ENCODE measurements at regions not wholly inside any gene's neighbourhood (a gene's known extent, or its start where the extent isn't known, plus 50 kb on each side); places are given as distances from the start of the nearest gene placed in this dataset.
"Not testable (repeated sequence)": the region's sequence is repeated elsewhere in the genome, so short reads cannot be mapped to it uniquely, and the experiment has no call there.

DNA sequence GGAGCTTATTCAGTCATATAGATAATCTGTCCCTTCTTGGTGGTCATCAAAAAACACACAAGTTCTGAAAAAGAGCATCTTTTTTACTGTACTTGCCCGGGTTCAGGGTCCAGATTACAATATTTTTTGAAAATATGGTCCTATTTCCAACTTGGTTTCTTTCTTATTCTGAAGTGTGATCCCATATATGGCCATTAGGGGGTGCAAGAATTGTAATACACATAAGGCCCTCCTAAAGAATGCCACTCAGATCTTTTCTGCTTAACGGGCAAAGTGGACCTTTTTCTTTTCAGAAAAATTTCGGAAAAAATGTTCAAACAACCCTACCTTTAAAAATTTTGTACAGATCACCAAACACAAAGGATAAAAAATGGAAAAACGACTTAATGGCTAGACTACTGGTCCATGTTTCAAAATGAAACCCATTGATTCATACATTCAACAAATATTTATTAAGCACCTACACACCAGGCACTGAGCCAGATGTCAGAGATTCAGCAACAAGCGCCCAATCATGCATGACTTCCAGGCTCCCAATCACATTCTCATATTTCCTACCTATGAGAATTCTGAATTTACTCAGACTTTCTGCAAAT, 102.0 kb upstream of the MYRIP start:
- H3K36me3 ChIP-seq, result no peaks in the 10 kb centered on the region
- TF ChIP-seq POLR2AphosphoS5 (IDR thresholded peaks at IDR 0.05; ENCODE audit: insufficient read depth in 1 of 2, low read depth in 1 of 2) (no peak), POLR2A (IDR thresholded peaks at IDR 0.05) (no peak)
- TF ChIP-seq, protein P1, sequence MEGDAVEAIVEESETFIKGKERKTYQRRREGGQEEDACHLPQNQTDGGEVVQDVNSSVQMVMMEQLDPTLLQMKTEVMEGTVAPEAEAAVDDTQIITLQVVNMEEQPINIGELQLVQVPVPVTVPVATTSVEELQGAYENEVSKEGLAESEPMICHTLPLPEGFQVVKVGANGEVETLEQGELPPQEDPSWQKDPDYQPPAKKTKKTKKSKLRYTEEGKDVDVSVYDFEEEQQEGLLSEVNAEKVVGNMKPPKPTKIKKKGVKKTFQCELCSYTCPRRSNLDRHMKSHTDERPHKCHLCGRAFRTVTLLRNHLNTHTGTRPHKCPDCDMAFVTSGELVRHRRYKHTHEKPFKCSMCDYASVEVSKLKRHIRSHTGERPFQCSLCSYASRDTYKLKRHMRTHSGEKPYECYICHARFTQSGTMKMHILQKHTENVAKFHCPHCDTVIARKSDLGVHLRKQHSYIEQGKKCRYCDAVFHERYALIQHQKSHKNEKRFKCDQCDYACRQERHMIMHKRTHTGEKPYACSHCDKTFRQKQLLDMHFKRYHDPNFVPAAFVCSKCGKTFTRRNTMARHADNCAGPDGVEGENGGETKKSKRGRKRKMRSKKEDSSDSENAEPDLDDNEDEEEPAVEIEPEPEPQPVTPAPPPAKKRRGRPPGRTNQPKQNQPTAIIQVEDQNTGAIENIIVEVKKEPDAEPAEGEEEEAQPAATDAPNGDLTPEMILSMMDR (IDR thresholded peaks at IDR 0.05), result peak; percentile 4 to 45 (median 17)
- H3K4me3 ChIP-seq, result no peak overlapping the region
- no peaks in the 10 kb centered on the region for H3K4me1 ChIP-seq
- no peak overlapping the region for H3K27ac ChIP-seq
- intact Hi-C loops (cut with DNase I), result loop anchor here (5.0 kb wide), 1 partner anchor 470 kb away; no protein-coding TSS in a partner anchor
- no peaks in the 10 kb centered on the region for H3K27me3 ChIP-seq
- H3K9me3 ChIP-seq, result no peaks in the 10 kb centered on the region
- no peak for DNase-seq (ENCODE audit: extremely low spot score in 2 of 2)

DNA sequence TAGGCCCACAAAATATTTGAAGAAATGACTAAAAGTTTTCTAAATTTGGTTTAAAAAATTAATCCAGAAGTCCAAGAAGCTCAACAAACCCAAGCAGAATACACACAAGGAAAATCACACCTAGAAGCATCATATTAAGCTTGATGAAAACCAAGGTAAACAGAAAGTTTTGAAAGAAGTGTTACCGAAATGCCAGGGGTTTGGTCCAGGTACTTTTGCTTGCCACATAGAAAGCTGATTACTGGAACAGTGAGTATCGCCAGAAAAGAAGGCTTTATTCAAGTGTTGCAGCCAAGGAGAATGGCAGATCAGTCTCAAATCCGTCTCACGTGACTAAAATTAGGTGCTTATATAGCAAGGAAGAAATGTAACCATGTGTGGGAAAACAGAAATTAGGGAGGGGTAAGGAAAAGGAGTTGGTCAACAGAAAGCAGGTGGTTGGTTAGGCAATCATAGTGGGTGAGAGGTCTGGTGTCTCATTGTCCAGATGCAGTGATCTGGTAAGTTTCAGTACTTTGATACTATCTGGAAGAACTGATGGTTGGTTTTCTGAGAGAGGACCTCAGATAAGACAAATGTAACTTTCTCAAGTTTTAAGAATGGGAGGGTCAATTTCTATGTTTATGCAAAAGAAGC, 96.9 kb upstream of the MYRIP start:
- Histone ChIP-seq H3K4me1 (no peaks in the 10 kb centered on the region), H3K9me3 (no peaks in the 10 kb centered on the region), H3K36me3 (no peaks in the 10 kb centered on the region), H3K27ac (no peak overlapping the region), H3K4me3 (no peak overlapping the region), H3K27me3 (no peaks in the 10 kb centered on the region)
- intact Hi-C loops (cut with DNase I), result no loop called here
- no peak for DNase-seq (ENCODE audit: extremely low spot score in 2 of 2)
- TF ChIP-seq POLR2A (IDR thresholded peaks at IDR 0.05) (no peak), POLR2AphosphoS5 (IDR thresholded peaks at IDR 0.05; ENCODE audit: insufficient read depth in 1 of 2, low read depth in 1 of 2) (no peak)
- TF ChIP-seq, protein P1 (IDR thresholded peaks at IDR 0.05), result no peak

DNA sequence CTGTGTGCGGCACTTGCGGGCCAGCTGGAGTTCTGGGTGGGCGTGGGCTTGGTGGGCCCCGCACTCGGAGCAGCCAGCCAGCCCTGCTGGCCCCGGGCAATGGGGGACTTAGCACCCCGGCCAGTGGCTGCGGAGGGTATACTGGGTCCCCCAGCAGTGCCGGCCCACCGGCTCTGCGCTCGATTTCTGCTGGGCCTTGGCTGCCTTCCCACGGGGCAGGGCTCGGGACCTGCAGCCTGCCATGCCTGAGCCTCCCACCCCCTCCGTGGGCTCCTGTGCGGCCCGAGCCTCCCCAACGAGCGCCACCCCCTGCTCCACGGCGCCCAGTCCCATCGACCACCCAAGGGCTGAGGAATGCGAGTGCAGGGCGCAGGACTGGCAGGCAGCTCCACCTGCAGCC, 96.1 kb upstream of the MYRIP start:
- H3K27me3 ChIP-seq; DNase-seq (ENCODE audit: extremely low spot score in 2 of 2); H3K4me1 ChIP-seq; intact Hi-C loops (cut with DNase I); H3K27ac ChIP-seq; H3K4me3 ChIP-seq; H3K36me3 ChIP-seq; H3K9me3 ChIP-seq: not testable (repeated sequence)

DNA sequence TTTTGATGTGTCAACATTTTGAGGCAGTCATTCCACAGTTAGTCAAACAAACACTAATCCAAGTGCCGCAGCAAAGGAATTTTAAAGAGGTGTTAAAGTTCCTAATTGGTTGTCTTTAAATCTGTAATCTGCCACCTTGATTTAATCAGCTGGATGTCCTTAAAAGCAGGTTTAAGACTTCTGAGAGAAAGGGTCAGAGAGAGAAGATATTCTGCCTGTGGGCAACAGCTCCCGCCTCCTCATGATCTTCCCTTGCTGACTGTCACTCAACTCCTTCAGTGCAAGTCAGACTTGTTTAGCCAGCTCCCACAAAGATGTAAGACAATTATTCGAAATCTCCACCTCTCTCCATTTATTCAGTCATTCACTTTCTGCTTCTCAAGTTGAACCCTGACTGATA, 92.6 kb upstream of the MYRIP start:
- no peaks in the 10 kb centered on the region for H3K9me3 ChIP-seq
- H3K27me3 ChIP-seq, result no peaks in the 10 kb centered on the region
- no peaks in the 10 kb centered on the region for H3K4me1 ChIP-seq
- intact Hi-C loops (cut with DNase I), result no loop called here
- no peaks in the 10 kb centered on the region for H3K36me3 ChIP-seq
- no peak overlapping the region for H3K4me3 ChIP-seq
- TF ChIP-seq POLR2A (IDR thresholded peaks at IDR 0.05), result no peak
- TF ChIP-seq, protein P1 (IDR thresholded peaks at IDR 0.05), result no peak
- TF ChIP-seq POLR2AphosphoS5 (IDR thresholded peaks at IDR 0.05; ENCODE audit: insufficient read depth in 1 of 2, low read depth in 1 of 2), result no peak
- no peak for DNase-seq (ENCODE audit: extremely low spot score in 2 of 2)
- no peak overlapping the region for H3K27ac ChIP-seq

DNA sequence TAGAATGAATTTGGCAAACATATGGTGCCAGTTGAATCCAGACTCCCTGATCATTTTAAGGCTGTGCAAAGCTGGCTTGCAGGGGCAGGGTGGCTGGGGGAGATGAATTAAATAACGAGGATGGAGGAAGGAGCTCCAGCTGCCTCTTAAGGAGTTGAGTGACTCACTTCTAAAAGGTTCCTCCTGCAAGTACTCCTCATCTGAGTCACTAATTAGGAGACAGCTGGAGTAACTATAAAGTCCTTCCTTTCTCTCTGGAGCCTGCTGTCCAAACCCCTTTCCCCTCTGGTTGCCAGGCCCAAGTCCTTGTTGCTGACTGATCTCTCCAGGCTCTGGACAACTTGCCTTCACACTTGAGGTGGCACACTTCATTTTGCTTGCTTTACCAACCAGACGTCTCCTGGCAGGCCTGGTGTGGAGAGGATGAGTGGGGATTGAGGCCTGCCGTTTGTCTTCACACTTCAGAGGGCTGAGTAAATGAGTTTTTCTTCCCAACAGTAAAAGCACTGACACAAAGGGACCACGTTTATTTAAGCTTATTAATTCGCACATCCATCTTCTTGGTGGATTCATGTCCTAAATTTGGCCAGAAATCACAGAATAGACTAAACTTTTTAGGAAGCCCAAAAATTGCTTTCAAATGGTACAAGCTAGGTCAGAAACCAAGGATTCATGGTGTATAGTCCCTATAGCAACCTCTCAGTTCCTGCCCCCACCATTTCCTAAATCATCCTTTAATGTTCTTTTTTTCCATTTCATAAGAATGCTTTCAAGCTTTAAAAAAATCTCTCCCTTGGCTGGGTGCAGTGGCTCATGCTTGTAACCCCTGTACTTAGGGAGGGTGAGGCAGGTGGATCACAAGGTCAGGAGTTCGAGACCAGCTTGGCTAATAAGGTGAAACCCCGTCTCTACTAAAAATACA, 90.5 kb upstream of the MYRIP start:
- Histone ChIP-seq H3K4me1 (no peaks in the 10 kb centered on the region), H3K36me3 (no peaks in the 10 kb centered on the region), H3K9me3 (no peaks in the 10 kb centered on the region), H3K4me3 (no peak overlapping the region), H3K27me3 (no peaks in the 10 kb centered on the region), H3K27ac (no peak overlapping the region)
- no peak for DNase-seq (ENCODE audit: extremely low spot score in 2 of 2)
- intact Hi-C loops (cut with DNase I), result no loop called here
- TF ChIP-seq, protein P1 (IDR thresholded peaks at IDR 0.05), result no peak
- TF ChIP-seq POLR2AphosphoS5 (IDR thresholded peaks at IDR 0.05; ENCODE audit: insufficient read depth in 1 of 2, low read depth in 1 of 2) (no peak), POLR2A (IDR thresholded peaks at IDR 0.05) (no peak)

Data from vagina (tissue), 2 donors.